GM19397 (cell line): ENCODE measurements at regions not wholly inside any gene's neighbourhood (a gene's known extent, or its start where the extent isn't known, plus 50 kb on each side); places are given as distances from the start of the nearest gene placed in this dataset.

Experiments used
- ATAC-seq: cut with Tn5 transposase; IDR thresholded peaks from one replicate; pipeline ENCODE4 v1.9.1; 2021; ENCODE audit warnings: mild to moderate bottlenecking, moderate library complexity; ENCODE audit not compliant: unreplicated experiment

- ATAC-seq, result no peak
These were observed 383.9 kb upstream of the DCN start for GRCh38 chr12:91566328-91567099.

GRCh38 chr12:91565846-91566245 lies 383.2 kb upstream of the DCN start:
- ATAC-seq, result no peak

GRCh38 chr12:91565246-91565645 lies 382.6 kb upstream of the DCN start:
- ATAC-seq, result no peak

- no peak for ATAC-seq
These were observed 380.6 kb upstream of the DCN start for GRCh38 chr12:91563011-91563765.

- no peak for ATAC-seq
These were observed 379.9 kb upstream of the DCN start for GRCh38 chr12:91562476-91562875.

GRCh38 chr12:91561958-91562325 lies 379.3 kb upstream of the DCN start:
- no peak for ATAC-seq

GRCh38 chr12:91561301-91561957 lies 378.8 kb upstream of the DCN start:
- ATAC-seq, result no peak

GRCh38 chr12:91556909-91557308 lies 374.3 kb upstream of the DCN start:
- no peak for ATAC-seq

GRCh38 chr12:91555436-91556415 lies 373.1 kb upstream of the DCN start:
- ATAC-seq, result no peak

GRCh38 chr12:91551927-91552326 lies 369.3 kb upstream of the DCN start:
- ATAC-seq, result no peak

- ATAC-seq, result no peak
These were observed 368.6 kb upstream of the DCN start for GRCh38 chr12:91551242-91551641.

GRCh38 chr12:91542666-91543065 lies 360.0 kb upstream of the DCN start:
- ATAC-seq, result no peak

- ATAC-seq, result no peak
These were observed 359.4 kb upstream of the DCN start for GRCh38 chr12:91542067-91542466.

GRCh38 chr12:91538418-91538817 lies 355.8 kb upstream of the DCN start:
- no peak for ATAC-seq

GRCh38 chr12:91533366-91533765 lies 350.7 kb upstream of the DCN start:
- ATAC-seq, result no peak

- no peak for ATAC-seq
These were observed 347.2 kb upstream of the DCN start for GRCh38 chr12:91529829-91530228.

GRCh38 chr12:91523831-91524230 lies 341.2 kb upstream of the DCN start:
- no peak for ATAC-seq

- no peak for ATAC-seq
These were observed 334.1 kb upstream of the DCN start for GRCh38 chr12:91516695-91517047.

- ATAC-seq, result no peak
These were observed 333.5 kb upstream of the DCN start for GRCh38 chr12:91515944-91516694.

GRCh38 chr12:91513313-91513712 lies 330.7 kb upstream of the DCN start:
- no peak for ATAC-seq
